K562 (cell line): ENCODE measurements at regions not wholly inside any gene's neighbourhood (a gene's known extent, or its start where the extent isn't known, plus 50 kb on each side); places are given as distances from the start of the nearest gene placed in this dataset.

Experiments
- ATAC-seq: fragments of 200-7000 bp; cut with Tn5 transposase; 3 replicates; pipeline ENCODE4 v1.9.1; 2020; ENCODE audit warnings: moderate library complexity
- BruUV-seq: library from RNA; stranded (reverse); fragments of 400-500 nt; replicated peaks from 2 replicates; lab custom pipeline; 2021; lab: Mats Ljungman, UMichigan
- CTCF ChIA-PET: fragments of 300-600 bp; formaldehyde crosslinking; extraction: SDS; loops from one replicate; lab custom pipeline; 2021; ENCODE audit warnings: low intra/inter-chr PET ratio; lab: Yijun Ruan, JAX
- POLR2A ChIA-PET: fragments of 300-600, 350-650 bp; sonication (Branson Sonifier 250); formaldehyde crosslinking; extraction: SDS; loops from one replicate; lab custom pipeline; 2021; ENCODE audit warnings: antibody characterized with exemption, inconsistent platforms; lab: Yijun Ruan, JAX
- DNase-seq, 4 experiments: peaks; one replicate each; pipeline versions ENCODE4 v3.0.0 to v3.0.0-alpha.2; 2011 to 2018; ENCODE audit warnings: low spot score in 3 of 4, mixed read lengths in 3 of 4; ENCODE audit errors: extremely low read depth in 1 of 4
- FAIRE-seq: peaks from 2 replicates; lab custom pipeline; 2011; peaks lifted over from hg19 to GRCh38; lab: Jason Lieb, UNC
- H2AFZ ChIP-seq: 2 replicates; pipeline ENCODE4 v1.6.0; 2011; ENCODE audit warnings: low read depth, low read length, control low read depth, inconsistent platforms
- H3K27ac ChIP-seq: fragments of 200-600 bp; 3 replicates; pipeline ENCODE4 v1.8.0; 2011; ENCODE audit warnings: low read depth, mild to moderate bottlenecking, control low read depth, inconsistent platforms, low read length, moderate library complexity, mixed read lengths; ENCODE audit errors: extremely low read depth
- H3K27me3 ChIP-seq, 2 experiments: fragments of 300-600 bp in 1 of 2; 2 replicates in 1 of 2; 3 replicates in 1 of 2; pipeline versions ENCODE4 v1.6.0 to v1.8.0; 2011; ENCODE audit warnings: inconsistent platforms in 2 of 2, low read length in 2 of 2, mild to moderate bottlenecking in 1 of 2, mixed read lengths in 1 of 2, moderate library complexity in 1 of 2; ENCODE audit not compliant: control insufficient read depth in 2 of 2, insufficient read depth in 2 of 2
- H3K36me3 ChIP-seq: fragments of 300-600 bp; 3 replicates; pipeline ENCODE4 v1.8.0; 2011; ENCODE audit warnings: mild to moderate bottlenecking, low read length, inconsistent platforms; ENCODE audit not compliant: control insufficient read depth, insufficient read depth
- H3K4me1 ChIP-seq, 2 experiments: fragments of 200-600 bp in 1 of 2; replicated peaks in 1 of 2; 2 replicates in 1 of 2; 3 replicates in 1 of 2; pipeline versions ENCODE4 v1.5.1 to v1.8.0; 2011; ENCODE audit warnings: inconsistent platforms in 2 of 2, low read length in 2 of 2, mild to moderate bottlenecking in 1 of 2, mixed read lengths in 1 of 2, moderate library complexity in 1 of 2; ENCODE audit not compliant: control insufficient read depth in 2 of 2, insufficient read depth in 2 of 2
- H3K4me2 ChIP-seq: 2 replicates; pipeline ENCODE4 v1.6.1; 2011; ENCODE audit warnings: low read length, control low read depth, inconsistent platforms, mixed read lengths; ENCODE audit not compliant: insufficient read depth
- H3K4me3 ChIP-seq: fragments of 200-600 bp; sonication (generic), shearing (Covaris generic); 2 replicates; pipeline ENCODE4 v1.5.1; 2016; ENCODE audit warnings: control low read depth, inconsistent platforms
- H3K79me2 ChIP-seq: fragments of 200-600 bp; 3 replicates; pipeline ENCODE4 v1.8.0; 2011; ENCODE audit warnings: low read length, inconsistent platforms; ENCODE audit not compliant: control insufficient read depth, insufficient read depth
- H3K9ac ChIP-seq, 2 experiments: 2 replicates each; pipeline versions ENCODE4 v1.6.0 to v1.6.1; 2011; ENCODE audit warnings: low read depth in 2 of 2, low read length in 2 of 2, control low read depth in 1 of 2, inconsistent platforms in 1 of 2, mild to moderate bottlenecking in 1 of 2, mixed read lengths in 1 of 2; ENCODE audit not compliant: insufficient read depth in 1 of 2
- H3K9me1 ChIP-seq: one replicate; pipeline ENCODE4 v1.6.0; 2011; ENCODE audit warnings: inconsistent platforms, mild to moderate bottlenecking, low read length, moderate library complexity; ENCODE audit not compliant: control insufficient read depth, insufficient read depth
- H3K9me3 ChIP-seq: replicated peaks from 2 replicates; pipeline ENCODE4 v1.5.1; 2011; ENCODE audit warnings: low read depth, low read length, inconsistent platforms; ENCODE audit not compliant: control insufficient read depth, insufficient read depth
- H4K20me1 ChIP-seq: replicated peaks from 2 replicates; pipeline ENCODE4 v1.6.1; 2011; ENCODE audit warnings: low read length, inconsistent platforms, mixed read lengths; ENCODE audit not compliant: control insufficient read depth, insufficient read depth
- ATF2 ChIP-seq: sonication (generic); formaldehyde crosslinking; IDR thresholded peaks from 2 replicates; pipeline ENCODE4 v1.8.1; 2022; ENCODE audit warnings: missing genetic modification reagents
- EP400 ChIP-seq: fragments of 450-650 bp; IDR thresholded peaks from 2 replicates; pipeline ENCODE4 v1.6.1; 2017; ENCODE audit warnings: antibody characterized with exemption, mild to moderate bottlenecking, moderate library complexity
- ESRRB ChIP-seq: fragments of 250-450 bp; sonication (Bioruptor Pico); IDR thresholded peaks from 2 replicates; pipeline ENCODE4 v1.5.0; 2020; ENCODE audit warnings: mild to moderate bottlenecking, moderate library complexity, borderline replicate concordance
- NCOA1 ChIP-seq: fragments of 450-650 bp; IDR thresholded peaks from 2 replicates; pipeline ENCODE4 v1.6.1; 2016; ENCODE audit warnings: low read depth
- PRMT5 ChIP-seq: sonication (generic); formaldehyde crosslinking; IDR thresholded peaks from 2 replicates; pipeline ENCODE4 v1.5.0; 2020; ENCODE audit warnings: missing genetic modification reagents
- SMC3 ChIP-seq: conservative IDR thresholded peaks from 2 replicates; pipeline ENCODE4 v1.6.1; 2011; ENCODE audit warnings: low read depth, low read length, improper control_type of control experiment; ENCODE audit not compliant: insufficient read depth
- TARDBP ChIP-seq: fragments of 450-650 bp; IDR thresholded peaks from 2 replicates; pipeline ENCODE4 v1.6.1; 2016
- TRIM25 ChIP-seq: fragments of 450-650 bp; IDR thresholded peaks from 2 replicates; pipeline ENCODE4 v1.7.0; 2016; ENCODE audit warnings: borderline replicate concordance
- TRIM28 ChIP-seq: fragments of 450-650 bp; IDR thresholded peaks from 2 replicates; pipeline ENCODE4 v1.6.1; 2017
- WHSC1 ChIP-seq: IDR thresholded peaks from one replicate; pipeline ENCODE4 v1.6.1; 2012; ENCODE audit warnings: low read length, control low read depth, inconsistent platforms
- XRCC3 ChIP-seq: fragments of 450-650 bp; IDR thresholded peaks from 2 replicates; pipeline ENCODE4 v1.6.1; 2017; ENCODE audit warnings: mild to moderate bottlenecking, moderate library complexity
- ZBTB5 ChIP-seq: fragments of 450-650 bp; IDR thresholded peaks from 2 replicates; pipeline ENCODE4 v1.6.1; 2017; ENCODE audit warnings: antibody characterized with exemption
- ZNF133 ChIP-seq: fragments of 250-450 bp; sonication (Bioruptor Pico); IDR thresholded peaks from 2 replicates; pipeline ENCODE4 v1.4.0; 2020; ENCODE audit warnings: mild to moderate bottlenecking
- ZNF143 ChIP-seq: sonication (generic); formaldehyde crosslinking; IDR thresholded peaks from 2 replicates; pipeline ENCODE4 v1.9.0; 2022; ENCODE audit warnings: mild to moderate bottlenecking, missing genetic modification reagents
- ZNF146 ChIP-seq: IDR thresholded peaks from one replicate; pipeline ENCODE4 v1.6.1; 2018; ENCODE audit warnings: missing compliant biosample characterization; ENCODE audit not compliant: unreplicated experiment
- ZNF282 ChIP-seq: sonication (generic); formaldehyde crosslinking; IDR thresholded peaks from 2 replicates; pipeline ENCODE4 v1.8.1; 2023; ENCODE audit warnings: missing genetic modification reagents
- ZNF511 ChIP-seq: sonication (generic); formaldehyde crosslinking; IDR thresholded peaks from 2 replicates; pipeline ENCODE4 v1.8.0; 2022; ENCODE audit warnings: mild to moderate bottlenecking, missing genetic modification reagents
- WGBS: fragments of 100-300 bp; shearing (Covaris generic); methylation state at CpG from one replicate; pipeline ENCODE4 v1.1.6; 2016; ENCODE audit warnings: low coverage, mixed read lengths; ENCODE audit not compliant: insufficient coverage; ENCODE audit errors: missing lambda C conversion rate; 5-methylcytosine and 5-hydroxymethylcytosine counted together
- in situ Hi-C: fragments of 300-500 bp; cut with MboI; formaldehyde crosslinking; loops from 4 replicates; pipeline ENCODE4 v1.15.0; 2018; ENCODE audit warnings: inconsistent platforms, mixed read lengths
- intact Hi-C: fragments of 100-400 bp; cut with micrococcal nuclease; formaldehyde crosslinking; loops from 2 replicates; pipeline ENCODE4 v1.14.2; 2022

GRCh38 chr9:87389936-87390335 is 107.7 kb upstream of the DAPK1 start:
- no peaks in the 10 kb centered on the region for H3K36me3 ChIP-seq
- DNase-seq (no peak), FAIRE-seq (no peak), ATAC-seq (no peak)
- H2AFZ ChIP-seq: no peak overlapping the region
- no TSS peak for BruUV-seq
- H3K4me1 ChIP-seq: peaks cover 0 to 2% of the 10 kb centered on the region in 2 experiments; a peak in 2 of 5 replicates
- no peaks in the 10 kb centered on the region for H3K27me3 ChIP-seq
- intact Hi-C loops (no loop called here), in situ Hi-C loops (no loop called here)
- no peaks in the 10 kb centered on the region for H4K20me1 ChIP-seq
- POLR2A ChIA-PET: no interaction called here
- WGBS: 0% methylated on average over 3 of the region's 3 CpGs
- CTCF ChIA-PET: no interaction called here
- no peak overlapping the region for H3K9ac ChIP-seq
- TF ChIP-seq SMC3 (no peak), ZNF282 (CRISPR knock-in tag) (no peak), ZNF133 (CRISPR knock-in tag) (no peak), PRMT5 (no peak), TARDBP (no peak), TRIM28 (no peak), ZNF146 (CRISPR knock-in tag) (no peak), TRIM25 (no peak), ZBTB5 (no peak), WHSC1 (no peak), ZNF143 (no peak), XRCC3 (no peak), ATF2 (no peak), ZNF511 (CRISPR knock-in tag) (no peak), EP400 (no peak), ESRRB (no peak), NCOA1 (no peak)
- H3K9me1 ChIP-seq: no peaks in the 10 kb centered on the region
- no peaks in the 10 kb centered on the region for H3K79me2 ChIP-seq
- H3K4me2 ChIP-seq: no peak overlapping the region
- H3K9me3 ChIP-seq: no peaks in the 10 kb centered on the region
- H3K4me3 ChIP-seq: no peak overlapping the region
- H3K27ac ChIP-seq: no peak overlapping the region
